ENCODE measurements at regions not wholly inside any gene's neighbourhood (a gene's known extent, or its start where the extent isn't known, plus 50 kb on each side); places are given as distances from the start of the nearest gene placed in this dataset.

DNA sequence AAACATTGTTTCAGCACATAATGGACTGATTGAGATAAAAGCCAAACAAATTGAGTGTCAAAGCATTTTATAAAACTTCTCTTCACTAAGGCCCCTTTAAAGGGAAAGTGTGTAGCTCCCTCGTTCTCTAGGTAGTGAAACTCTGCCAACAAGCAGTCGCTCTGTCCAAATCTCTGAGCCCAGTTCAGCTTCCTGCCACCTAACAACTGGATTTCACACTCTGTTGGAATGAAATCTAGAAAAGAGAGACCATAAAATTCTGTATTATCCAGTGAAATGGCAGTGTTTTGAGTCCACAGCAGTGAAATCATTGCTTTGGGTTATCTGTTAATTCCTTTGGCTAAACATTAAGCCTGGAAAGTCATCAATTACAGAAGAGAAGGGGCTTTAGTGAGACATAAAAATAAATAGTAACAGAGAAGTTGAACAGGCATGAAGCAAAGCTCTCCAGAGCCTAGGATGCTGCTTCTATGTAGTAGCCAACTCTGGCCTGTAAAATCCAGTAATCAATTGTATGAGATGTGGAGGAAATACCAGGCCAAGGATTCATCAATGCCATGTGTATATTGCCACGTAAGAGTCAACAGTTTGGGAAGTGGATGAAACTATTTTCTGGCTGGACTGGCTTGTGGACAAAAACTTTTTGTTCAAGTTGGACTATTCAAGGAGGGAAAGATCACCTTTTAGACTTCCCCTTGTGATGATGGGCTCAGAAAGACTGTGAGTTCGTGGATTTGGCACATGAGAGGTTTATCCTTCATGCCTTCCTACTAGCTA, 122.5 kb downstream of the WIF1 start:
- H3K36me3 Mint-ChIP-seq (ENCODE audit: low read depth) = no peaks in the 10 kb centered on the region
- no peak for DNase-seq
- peaks cover 11% of the 10 kb centered on the region for H3K27me3 Mint-ChIP-seq (ENCODE audit: insufficient read depth)
- no peaks in the 10 kb centered on the region for H3K4me1 Mint-ChIP-seq (ENCODE audit: low read depth)
- TF ChIP-seq, protein P1, sequence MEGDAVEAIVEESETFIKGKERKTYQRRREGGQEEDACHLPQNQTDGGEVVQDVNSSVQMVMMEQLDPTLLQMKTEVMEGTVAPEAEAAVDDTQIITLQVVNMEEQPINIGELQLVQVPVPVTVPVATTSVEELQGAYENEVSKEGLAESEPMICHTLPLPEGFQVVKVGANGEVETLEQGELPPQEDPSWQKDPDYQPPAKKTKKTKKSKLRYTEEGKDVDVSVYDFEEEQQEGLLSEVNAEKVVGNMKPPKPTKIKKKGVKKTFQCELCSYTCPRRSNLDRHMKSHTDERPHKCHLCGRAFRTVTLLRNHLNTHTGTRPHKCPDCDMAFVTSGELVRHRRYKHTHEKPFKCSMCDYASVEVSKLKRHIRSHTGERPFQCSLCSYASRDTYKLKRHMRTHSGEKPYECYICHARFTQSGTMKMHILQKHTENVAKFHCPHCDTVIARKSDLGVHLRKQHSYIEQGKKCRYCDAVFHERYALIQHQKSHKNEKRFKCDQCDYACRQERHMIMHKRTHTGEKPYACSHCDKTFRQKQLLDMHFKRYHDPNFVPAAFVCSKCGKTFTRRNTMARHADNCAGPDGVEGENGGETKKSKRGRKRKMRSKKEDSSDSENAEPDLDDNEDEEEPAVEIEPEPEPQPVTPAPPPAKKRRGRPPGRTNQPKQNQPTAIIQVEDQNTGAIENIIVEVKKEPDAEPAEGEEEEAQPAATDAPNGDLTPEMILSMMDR (IDR thresholded peaks at IDR 0.05) = no peak
- no peaks in the 10 kb centered on the region for H3K9me3 Mint-ChIP-seq
- no peak overlapping the region for H3K27ac Mint-ChIP-seq
- no peak overlapping the region for H3K4me3 Mint-ChIP-seq

DNA sequence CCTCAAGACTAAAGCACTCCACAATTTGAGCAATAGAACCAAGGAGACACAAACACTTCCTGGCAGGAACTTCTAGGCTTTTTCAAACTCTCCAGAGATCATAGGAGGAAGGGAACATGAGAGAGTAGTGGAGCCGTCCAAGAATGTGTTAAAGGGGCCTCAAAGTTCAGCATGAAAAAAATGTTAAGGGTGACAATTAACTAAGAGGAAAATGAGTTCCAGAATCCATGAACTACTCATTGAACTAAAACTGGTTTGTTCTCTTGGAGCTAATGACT, 122.0 kb downstream of the WIF1 start:
- Mint-ChIP-seq H3K27ac (no peak overlapping the region), H3K9me3 (no peaks in the 10 kb centered on the region)

More for the DNA sequence above, 122.0 kb downstream of the WIF1 start:
- Mint-ChIP-seq H3K4me1 (ENCODE audit: low read depth) (no peaks in the 10 kb centered on the region), H3K27me3 (ENCODE audit: insufficient read depth) (peaks cover 10% of the 10 kb centered on the region), H3K36me3 (ENCODE audit: low read depth) (no peaks in the 10 kb centered on the region), H3K4me3 (no peak overlapping the region)
- TF ChIP-seq, protein P1 (IDR thresholded peaks at IDR 0.05) = no peak
- no peak for DNase-seq
